SK-N-SH (cell line): ENCODE measurements at regions not wholly inside any gene's neighbourhood (a gene's known extent, or its start where the extent isn't known, plus 50 kb on each side); places are given as distances from the start of the nearest gene placed in this dataset.

Experiments used
- CTCF ChIA-PET: fragments of 300-600, 350-600 bp; formaldehyde crosslinking; extraction: SDS; loops from one replicate; lab custom pipeline; 2021; lab: Yijun Ruan, JAX
- POLR2A ChIA-PET: fragments of 350-600 bp; sonication (Branson Sonifier 250); formaldehyde crosslinking; extraction: SDS; loops from one replicate; lab custom pipeline; 2020; ENCODE audit warnings: antibody characterized with exemption, inconsistent platforms; lab: Yijun Ruan, JAX
- DNase-seq: peaks from one replicate; pipeline ENCODE4 v3.0.0; 2012
- H2AFZ ChIP-seq: fragments of 200-600 bp; sonication (generic); 2 replicates; pipeline ENCODE4 v1.8.1; 2016; ENCODE audit warnings: antibody characterized with exemption, mild to moderate bottlenecking, low read depth
- H3F3A ChIP-seq: fragments of 200-600 bp; sonication (generic); replicated peaks from 2 replicates; pipeline ENCODE3; 2016; ENCODE audit warnings: antibody characterized with exemption, mild to moderate bottlenecking; ENCODE audit not compliant: insufficient read depth
- H3K27ac ChIP-seq, 2 experiments: fragments of 200-500 bp in 1 of 2; fragments of 200-600 bp in 1 of 2; sonication (Bioruptor generic) in 1 of 2; sonication (generic), shearing (Covaris generic) in 1 of 2; 2 replicates each; pipeline versions ENCODE4 v1.5.1 to v1.6.1; 2014 to 2016; ENCODE audit warnings: low read depth in 2 of 2, inconsistent platforms in 1 of 2, low read length in 1 of 2, mild to moderate bottlenecking in 1 of 2, mixed read lengths in 1 of 2
- H3K27me3 ChIP-seq: fragments of 200-600 bp; sonication (generic), shearing (Covaris generic); 2 replicates; pipeline ENCODE4 v1.6.1; 2016; ENCODE audit warnings: mixed run types; ENCODE audit not compliant: insufficient read depth
- H3K36me3 ChIP-seq, 2 experiments: fragments of 200-500 bp in 1 of 2; fragments of 200-600 bp in 1 of 2; sonication (Bioruptor generic) in 1 of 2; sonication (generic) in 1 of 2; replicated peaks in 1 of 2; 2 replicates each; pipeline versions ENCODE3 to v1.5.1; 2014 to 2016; ENCODE audit warnings: low read length in 1 of 2, mild to moderate bottlenecking in 1 of 2; ENCODE audit not compliant: insufficient read depth in 2 of 2, control insufficient read depth in 1 of 2
- H3K4me1 ChIP-seq, 2 experiments: fragments of 200-500 bp in 1 of 2; fragments of 200-600 bp in 1 of 2; sonication (Bioruptor generic) in 1 of 2; sonication (generic), shearing (Covaris generic) in 1 of 2; 2 replicates each; pipeline versions ENCODE4 v1.5.1 to v1.6.1; 2014 to 2016; ENCODE audit warnings: low read depth in 1 of 2, low read length in 1 of 2, mixed run types in 1 of 2; ENCODE audit not compliant: insufficient read depth in 2 of 2, control insufficient read depth in 1 of 2
- H3K4me2 ChIP-seq: fragments of 200-600 bp; sonication (generic), shearing (Covaris generic); 2 replicates; pipeline ENCODE4 v1.6.1; 2017; ENCODE audit warnings: mixed run types
- H3K4me3 ChIP-seq, 2 experiments: fragments of 200-500 bp in 1 of 2; fragments of 200-600 bp in 1 of 2; sonication (Bioruptor generic) in 1 of 2; sonication (generic), shearing (Covaris generic) in 1 of 2; 2 replicates each; pipeline versions ENCODE4 v1.5.1 to v1.8.1; 2014 to 2016; ENCODE audit warnings: low read depth in 2 of 2, inconsistent platforms in 1 of 2, low read length in 1 of 2, mild to moderate bottlenecking in 1 of 2, mixed read lengths in 1 of 2, moderate library complexity in 1 of 2
- H3K79me2 ChIP-seq: fragments of 200-600 bp; sonication (generic); 2 replicates; pipeline ENCODE4 v1.8.1; 2017; ENCODE audit warnings: mild to moderate bottlenecking; ENCODE audit not compliant: insufficient read depth
- H3K9ac ChIP-seq: fragments of 200-600 bp; sonication (generic); 2 replicates; pipeline ENCODE4 v1.6.1; 2017; ENCODE audit warnings: mixed run types
- H3K9me2 ChIP-seq: fragments of 200-600 bp; sonication (generic); 2 replicates; pipeline ENCODE4 v1.6.1; 2017; ENCODE audit warnings: mixed run types
- H3K9me3 ChIP-seq: fragments of 200-600 bp; sonication (generic); 2 replicates; pipeline ENCODE4 v1.6.1; 2017; ENCODE audit warnings: mixed run types, mild to moderate bottlenecking, moderate library complexity
- H4K20me1 ChIP-seq: fragments of 200-600 bp; sonication (generic); 2 replicates; pipeline ENCODE4 v1.6.1; 2017; ENCODE audit warnings: mild to moderate bottlenecking, mixed run types; ENCODE audit not compliant: insufficient read depth
- CHD2 ChIP-seq: fragments of 150-350 bp; IDR thresholded peaks from 2 replicates; pipeline ENCODE4 v1.6.1; 2018; ENCODE audit warnings: low read length; ENCODE audit not compliant: partially characterized antibody
- CTCF ChIP-seq: fragments of 200-600 bp; sonication (generic); IDR thresholded peaks from 2 replicates; pipeline ENCODE4 v1.6.1; 2017; ENCODE audit warnings: antibody characterized with exemption, mild to moderate bottlenecking, moderate library complexity
- ELF1 ChIP-seq: IDR thresholded peaks from 2 replicates; pipeline ENCODE4 v1.4.0; 2012
- EP300 ChIP-seq, 2 experiments: IDR thresholded peaks; 2 replicates each; pipeline versions ENCODE4 v1.4.0 to v1.6.1; 2012; ENCODE audit warnings: borderline replicate concordance in 1 of 2, low read depth in 1 of 2, low read length in 1 of 2
- FOSL2 ChIP-seq: IDR thresholded peaks from 2 replicates; pipeline ENCODE4 v1.4.0; 2012; ENCODE audit warnings: low read depth, mild to moderate bottlenecking, moderate library complexity, borderline replicate concordance
- FOXJ3 ChIP-seq: sonication (generic); formaldehyde crosslinking; IDR thresholded peaks from 2 replicates; pipeline ENCODE4 v1.5.1; 2020; ENCODE audit warnings: mild to moderate bottlenecking, missing genetic modification reagents
- GABPA ChIP-seq: IDR thresholded peaks from 2 replicates; pipeline ENCODE4 v1.4.0; 2012; ENCODE audit warnings: low read depth, mild to moderate bottlenecking
- IRF3 ChIP-seq: fragments of 150-350 bp; IDR thresholded peaks from 2 replicates; pipeline ENCODE4 v1.6.1; 2016; ENCODE audit warnings: mild to moderate bottlenecking, low read depth, low read length
- MAX ChIP-seq: IDR thresholded peaks from 2 replicates; pipeline ENCODE4 v1.4.0; 2012; ENCODE audit warnings: low read depth
- MEF2A ChIP-seq: IDR thresholded peaks from 2 replicates; pipeline ENCODE4 v1.4.0; 2012; ENCODE audit warnings: low read depth, borderline replicate concordance
- MXI1 ChIP-seq: IDR thresholded peaks from 2 replicates; pipeline ENCODE4 v1.6.1; 2012; ENCODE audit warnings: mild to moderate bottlenecking, low read depth, low read length, improper control_type of control experiment
- NFIC ChIP-seq: IDR thresholded peaks from 2 replicates; pipeline ENCODE4 v1.4.0; 2012; ENCODE audit warnings: borderline replicate concordance
- NRF1 ChIP-seq: IDR thresholded peaks from 2 replicates; pipeline ENCODE4 v1.6.1; 2012; ENCODE audit warnings: low read depth, mild to moderate bottlenecking, low read length
- PBX3 ChIP-seq: IDR thresholded peaks from 2 replicates; pipeline ENCODE4; 2012
- RCOR1 ChIP-seq: fragments of 150-350 bp; IDR thresholded peaks from 2 replicates; pipeline ENCODE4 v1.6.1; 2017; ENCODE audit warnings: antibody characterized with exemption, low read length
- REST ChIP-seq: IDR thresholded peaks from 2 replicates; pipeline ENCODE4 v1.6.1; 2012; ENCODE audit warnings: mild to moderate bottlenecking, low read depth, low read length, moderate library complexity
- SMC3 ChIP-seq: IDR thresholded peaks from 2 replicates; pipeline ENCODE4 v1.6.1; 2012; ENCODE audit warnings: low read depth, low read length, improper control_type of control experiment
- WGBS: methylation state at CpG from one replicate; pipeline ENCODE4 v1.1.6; 2017; ENCODE audit warnings: low lambda C conversion rate; 5-methylcytosine and 5-hydroxymethylcytosine counted together

- no peak for TF ChIP-seq FOSL2
- TF ChIP-seq CHD2, result no peak
- no peak for TF ChIP-seq REST
These were observed 440.1 kb upstream of the DDI1 start (continued) for GRCh38 chr11:103596315-103596714.

GRCh38 chr11:103601225-103601846 lies 435.1 kb upstream of the DDI1 start:
- Histone ChIP-seq H2AFZ (peak overlapping the region; percentile 65; the same call in 1 of the 2 replicates), H3K9ac (no peak overlapping the region), H3K4me2 (no peak overlapping the region), H3K27me3 (no peaks in the 10 kb centered on the region), H3K9me2 (no peaks in the 10 kb centered on the region), H3K36me3 (no peaks in the 10 kb centered on the region), H4K20me1 (no peaks in the 10 kb centered on the region), H3K27ac (peak overlapping the region in 1 of 2 experiments; percentile 60; a peak in 2 of 4 replicates), H3K4me3 (no peak overlapping the region), H3K9me3 (no peaks in the 10 kb centered on the region), H3F3A (no peaks in the 10 kb centered on the region), H3K79me2 (no peaks in the 10 kb centered on the region), H3K4me1 (no peaks in the 10 kb centered on the region)
- POLR2A ChIA-PET, result interaction anchor here (1.6 kb wide), 1 partner anchor 64 kb away, joined by 5 read pairs; no protein-coding TSS in a partner anchor
- WGBS, result 93% methylated on average over 3 of the region's 3 CpGs
- DNase-seq, result peak; percentile 47
- CTCF ChIA-PET, result interaction anchor here (0.6 to 2.9 kb wide), 37 partner anchors 10 to 441 kb away, joined by 3 to 27 read pairs (median 4); no protein-coding TSS in a partner anchor
- TF ChIP-seq CHD2 (peak; percentile 11), NRF1 (no peak), RCOR1 (no peak), FOXJ3 (CRISPR knock-in tag) (no peak), NFIC (no peak), GABPA (no peak), EP300 (IDR thresholded peaks at IDR 0.05; ENCODE audit: borderline replicate concordance in 1 of 2, low read depth in 1 of 2, low read length in 1 of 2) (0 out of 4 replicates have a peak, but pooled peaks of 1 of the 2 experiments have one; percentile 13), CTCF (peak; percentile 97), SMC3 (peak; percentile 93), MXI1 (no peak), REST (no peak), IRF3 (no peak), PBX3 (no peak), MEF2A (no peak), MAX (no peak), ELF1 (no peak)
